Islet precursor cell (in vitro differentiated cells): ENCODE measurements at regions not wholly inside any gene's neighbourhood (a gene's known extent, or its start where the extent isn't known, plus 50 kb on each side); places are given as distances from the start of the nearest gene placed in this dataset.

Source experiments
- DNase-seq: peaks from one replicate; pipeline ENCODE4 v3.0.0-alpha.2; 2018

DNA sequence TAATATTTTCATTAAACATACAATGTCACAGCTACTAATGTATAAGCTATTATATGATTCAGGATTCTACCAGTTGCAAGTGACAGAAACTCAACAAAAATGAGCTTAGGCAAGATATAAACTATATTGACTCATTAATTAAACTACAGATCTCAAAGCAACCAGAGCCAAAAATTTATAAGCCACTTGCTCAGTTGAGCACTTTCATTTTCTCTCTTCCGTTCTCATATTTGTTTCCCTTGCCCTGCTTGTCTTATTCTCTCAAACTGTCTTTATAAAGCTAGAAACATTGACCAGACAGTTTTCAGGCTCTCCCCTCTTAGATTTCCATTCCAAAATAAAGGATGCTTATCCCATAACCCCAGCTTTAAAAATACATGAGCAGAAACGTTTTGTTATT, 60.2 kb upstream of the DGKB start:
- DNase-seq = no peak

DNA sequence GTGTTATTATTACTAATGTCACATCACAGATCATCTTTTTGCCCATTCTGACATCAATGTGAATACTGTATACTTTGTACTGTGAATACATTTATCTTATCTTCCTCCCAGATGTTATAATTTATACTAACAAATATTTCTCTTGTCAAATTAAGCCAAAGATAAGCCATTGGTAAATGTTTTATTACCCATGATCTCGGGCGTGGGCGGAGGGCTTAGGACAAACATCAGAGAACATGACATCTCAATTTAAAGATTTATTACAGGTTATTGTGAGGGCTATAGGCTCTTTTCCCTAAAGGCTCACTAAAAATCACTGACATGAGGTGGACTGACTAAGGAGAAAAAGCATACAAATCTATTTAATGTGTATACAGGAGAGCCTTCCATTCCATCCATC, 58.2 kb upstream of the DGKB start:
- no peak for DNase-seq

DNA sequence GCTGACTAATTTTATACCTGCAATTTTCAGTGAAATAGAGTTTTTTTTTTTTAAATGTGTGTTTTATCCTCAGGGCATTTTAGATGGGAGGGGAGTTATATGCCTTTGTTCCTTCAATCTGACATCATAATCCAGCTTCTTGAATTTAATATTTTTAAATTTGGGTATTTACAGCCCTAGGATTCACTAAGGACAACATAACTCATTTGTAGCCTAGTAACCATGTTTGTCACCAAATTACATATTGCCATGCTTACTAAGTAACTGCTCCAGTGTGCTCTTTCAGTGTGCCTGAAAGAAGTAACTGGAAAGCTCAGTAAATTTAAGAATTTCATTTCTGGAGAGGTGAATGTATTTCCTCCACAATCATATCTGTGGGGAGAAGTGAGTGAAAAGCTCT, 56.8 kb upstream of the DGKB start:
- DNase-seq = no peak

DNA sequence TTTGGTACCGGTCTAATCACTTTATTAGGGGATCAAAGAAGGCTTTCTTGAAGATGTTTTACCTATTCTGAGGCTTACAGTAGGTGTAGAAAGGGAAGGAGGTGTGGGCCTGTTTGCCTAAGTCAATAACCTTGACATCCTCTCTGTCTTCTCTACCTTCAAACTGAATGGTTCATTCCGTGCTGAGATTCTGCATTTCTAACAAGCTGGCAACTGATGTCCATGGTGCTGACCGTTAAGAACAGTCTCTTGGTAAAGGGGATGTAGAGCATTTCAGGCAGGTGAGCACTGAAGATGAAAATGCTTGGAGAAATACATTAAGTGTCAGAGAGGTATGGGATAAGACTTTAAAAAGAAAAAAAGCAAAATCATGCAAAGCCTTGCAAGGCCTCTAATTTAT, 51.5 kb upstream of the DGKB start:
- DNase-seq = no peak
